ENCODE measurements at regions not wholly inside any gene's neighbourhood (a gene's known extent, or its start where the extent isn't known, plus 50 kb on each side); places are given as distances from the start of the nearest gene placed in this dataset.

GRCh38 chr3:167188592-167188991 lies 191.5 kb downstream of the ZBBX start:
- Histone ChIP-seq H3K4me3 (ENCODE audit: control extremely low read depth in 1 of 5, extremely low read depth in 1 of 5, insufficient read depth in 1 of 5, low read depth in 2 of 5, low read length in 4 of 5) (no peak overlapping the region), H3K36me3 (replicated peaks in 1 of 2; ENCODE audit: control extremely low read depth in 1 of 2, control insufficient read depth in 1 of 2, extremely low read depth in 1 of 2, insufficient read depth in 2 of 2, low read length in 1 of 2) (no peaks in the 10 kb centered on the region), H2AFZ (ENCODE audit: insufficient read depth, low read depth, low read length, poor library complexity, severe bottlenecking) (no peak overlapping the region), H3K9me3 (ENCODE audit: control extremely low read depth in 1 of 3, control insufficient read depth in 2 of 3, insufficient read depth in 1 of 3, low read length in 2 of 3) (peaks cover 0 to 6% (median 0%) of the 10 kb centered on the region in 3 donors), H3K4me2 (replicated peaks; ENCODE audit: low read depth, low read length, poor library complexity, severe bottlenecking) (no peak overlapping the region), H3K27ac (ENCODE audit: low read length in 2 of 2) (no peak overlapping the region), H3K79me2 (ENCODE audit: control insufficient read depth, insufficient read depth, low read length) (no peaks in the 10 kb centered on the region), H3K4me1 (ENCODE audit: control insufficient read depth in 2 of 2, insufficient read depth in 2 of 2, low read length in 2 of 2) (no peaks in the 10 kb centered on the region), H3K9ac (ENCODE audit: low read length) (no peak overlapping the region), H4K20me1 (ENCODE audit: control insufficient read depth, insufficient read depth, low read length, poor library complexity, severe bottlenecking) (no peaks in the 10 kb centered on the region), H3K27me3 (replicated peaks in 1 of 4; ENCODE audit: control extremely low read depth in 1 of 4, control insufficient read depth in 3 of 4, insufficient read depth in 4 of 4, low read length in 3 of 4) (no peaks in the 10 kb centered on the region)
- peaks cover 6% of the 10 kb centered on the region for H3K9me3 Mint-ChIP-seq (ENCODE audit: insufficient read depth)
- POLR2A ChIA-PET: no interaction called here
- H3K27me3 Mint-ChIP-seq: no peaks in the 10 kb centered on the region
- no peak for TF ChIP-seq EZH2 (IDR thresholded peaks at IDR 0.05; ENCODE audit: borderline replicate concordance, insufficient read depth, low read depth, low read length, poor library complexity, severe bottlenecking)
- TF ChIP-seq, protein P1, sequence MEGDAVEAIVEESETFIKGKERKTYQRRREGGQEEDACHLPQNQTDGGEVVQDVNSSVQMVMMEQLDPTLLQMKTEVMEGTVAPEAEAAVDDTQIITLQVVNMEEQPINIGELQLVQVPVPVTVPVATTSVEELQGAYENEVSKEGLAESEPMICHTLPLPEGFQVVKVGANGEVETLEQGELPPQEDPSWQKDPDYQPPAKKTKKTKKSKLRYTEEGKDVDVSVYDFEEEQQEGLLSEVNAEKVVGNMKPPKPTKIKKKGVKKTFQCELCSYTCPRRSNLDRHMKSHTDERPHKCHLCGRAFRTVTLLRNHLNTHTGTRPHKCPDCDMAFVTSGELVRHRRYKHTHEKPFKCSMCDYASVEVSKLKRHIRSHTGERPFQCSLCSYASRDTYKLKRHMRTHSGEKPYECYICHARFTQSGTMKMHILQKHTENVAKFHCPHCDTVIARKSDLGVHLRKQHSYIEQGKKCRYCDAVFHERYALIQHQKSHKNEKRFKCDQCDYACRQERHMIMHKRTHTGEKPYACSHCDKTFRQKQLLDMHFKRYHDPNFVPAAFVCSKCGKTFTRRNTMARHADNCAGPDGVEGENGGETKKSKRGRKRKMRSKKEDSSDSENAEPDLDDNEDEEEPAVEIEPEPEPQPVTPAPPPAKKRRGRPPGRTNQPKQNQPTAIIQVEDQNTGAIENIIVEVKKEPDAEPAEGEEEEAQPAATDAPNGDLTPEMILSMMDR (IDR thresholded peaks at IDR 0.05): no peak
- intact Hi-C loops (cut with micrococcal nuclease): no loop called here
- no peak overlapping the region for H3K4me3 Mint-ChIP-seq
- ATAC-seq (ENCODE audit: low read depth) (no peak), DNase-seq (no peak)
- CTCF ChIA-PET: no interaction called here
- no peak overlapping the region for H3K27ac Mint-ChIP-seq
- H3K4me1 Mint-ChIP-seq: no peaks in the 10 kb centered on the region

GRCh38 chr3:167187221-167187620 lies 192.9 kb downstream of the ZBBX start:
- Mint-ChIP-seq H3K4me1 (no peaks in the 10 kb centered on the region), H3K4me3 (no peak overlapping the region), H3K27ac (no peak overlapping the region), H3K27me3 (no peaks in the 10 kb centered on the region), H3K9me3 (ENCODE audit: insufficient read depth) (peaks cover 4% of the 10 kb centered on the region)
- ATAC-seq (ENCODE audit: low read depth) (no peak), DNase-seq (no peak)
- H3K4me1 ChIP-seq (ENCODE audit: control insufficient read depth in 2 of 2, insufficient read depth in 2 of 2, low read length in 2 of 2): no peaks in the 10 kb centered on the region
- peaks cover 0 to 6% (median 0%) of the 10 kb centered on the region in 3 donors for H3K9me3 ChIP-seq (ENCODE audit: control extremely low read depth in 1 of 3, control insufficient read depth in 2 of 3, insufficient read depth in 1 of 3, low read length in 2 of 3)
- H3K36me3 ChIP-seq (replicated peaks in 1 of 2; ENCODE audit: control extremely low read depth in 1 of 2, control insufficient read depth in 1 of 2, extremely low read depth in 1 of 2, insufficient read depth in 2 of 2, low read length in 1 of 2): no peaks in the 10 kb centered on the region
- H3K9ac ChIP-seq (ENCODE audit: low read length): no peak overlapping the region
- H3K27ac ChIP-seq (ENCODE audit: low read length in 2 of 2): no peak overlapping the region
- H3K4me3 ChIP-seq (ENCODE audit: control extremely low read depth in 1 of 5, extremely low read depth in 1 of 5, insufficient read depth in 1 of 5, low read depth in 2 of 5, low read length in 4 of 5): no peak overlapping the region
- no peak for TF ChIP-seq EZH2 (IDR thresholded peaks at IDR 0.05; ENCODE audit: borderline replicate concordance, insufficient read depth, low read depth, low read length, poor library complexity, severe bottlenecking)
- TF ChIP-seq, protein P1 (IDR thresholded peaks at IDR 0.05): no peak
- CTCF ChIA-PET: interaction anchor here (0.9 kb wide), 1 partner anchor 115 kb away, joined by 3 read pairs; no protein-coding TSS in a partner anchor
- H3K79me2 ChIP-seq (ENCODE audit: control insufficient read depth, insufficient read depth, low read length): no peaks in the 10 kb centered on the region
- WGBS (ENCODE audit: insufficient coverage): no CpG with 5 or more reads among the region's 2 CpGs
- H4K20me1 ChIP-seq (ENCODE audit: control insufficient read depth, insufficient read depth, low read length, poor library complexity, severe bottlenecking): no peaks in the 10 kb centered on the region
- intact Hi-C loops (cut with micrococcal nuclease): no loop called here
- no peak overlapping the region for H3K4me2 ChIP-seq (replicated peaks; ENCODE audit: low read depth, low read length, poor library complexity, severe bottlenecking)
- POLR2A ChIA-PET: no interaction called here
- no peak overlapping the region for H2AFZ ChIP-seq (ENCODE audit: insufficient read depth, low read depth, low read length, poor library complexity, severe bottlenecking)
- no peaks in the 10 kb centered on the region for H3K27me3 ChIP-seq (replicated peaks in 1 of 4; ENCODE audit: control extremely low read depth in 1 of 4, control insufficient read depth in 3 of 4, insufficient read depth in 4 of 4, low read length in 3 of 4)
